B cell (primary cell): ENCODE measurements at regions not wholly inside any gene's neighbourhood (a gene's known extent, or its start where the extent isn't known, plus 50 kb on each side); places are given as distances from the start of the nearest gene placed in this dataset.

Experiments
- ATAC-seq: fragments of 200-7000 bp; cut with Tn5 transposase; one replicate; pipeline ENCODE4 v1.10.0; 2021; ENCODE audit warnings: low read depth, mild to moderate bottlenecking, moderate number of reproducible peaks, moderate library complexity
- CTCF ChIA-PET: fragments of 350-600 bp; sonication (Branson Sonifier 250); formaldehyde crosslinking; loops from one replicate; lab custom pipeline; 2021; ENCODE audit warnings: antibody characterized with exemption, inconsistent platforms; lab: Charles Lee
- POLR2A ChIA-PET: fragments of 350-600 bp; sonication (Branson Sonifier 250); formaldehyde crosslinking; loops from one replicate; lab custom pipeline; 2021; ENCODE audit warnings: antibody characterized with exemption; lab: Charles Lee
- DNase-seq: peaks from one replicate; pipeline ENCODE4 v3.0.0; 2013
- H2AFZ ChIP-seq: 2 replicates; pipeline ENCODE4 v1.6.1; 2012; ENCODE audit warnings: mild to moderate bottlenecking, low read depth, low read length; ENCODE audit not compliant: insufficient read depth, poor library complexity, severe bottlenecking
- H3K27ac ChIP-seq, 2 donors: 1 replicate in 1 of 2; 2 replicates in 1 of 2; pipeline ENCODE4 v1.5.1; 2012 to 2013; ENCODE audit warnings: low read length in 2 of 2, mild to moderate bottlenecking in 2 of 2, moderate library complexity in 1 of 2
- H3K27me3 ChIP-seq, 4 experiments: fragments of 200-600 bp in 1 of 4; sonication (generic) in 1 of 4; replicated peaks in 1 of 4; 1 replicate in 2 of 4; 2 replicates in 2 of 4; pipeline versions ENCODE4 v1.6.1 to v1.7.0; 2013 to 2016; ENCODE audit warnings: low read length in 3 of 4, mild to moderate bottlenecking in 2 of 4, mixed read lengths in 1 of 4, moderate library complexity in 1 of 4; ENCODE audit not compliant: insufficient read depth in 4 of 4, control insufficient read depth in 3 of 4; ENCODE audit errors: control extremely low read depth in 1 of 4
- H3K36me3 ChIP-seq, 2 experiments: replicated peaks in 1 of 2; 1 replicate in 1 of 2; 2 replicates in 1 of 2; pipeline versions ENCODE4 v1.6.1 to v1.7.1; 2013; ENCODE audit warnings: low read length in 1 of 2; ENCODE audit not compliant: insufficient read depth in 2 of 2, control insufficient read depth in 1 of 2; ENCODE audit errors: control extremely low read depth in 1 of 2, extremely low read depth in 1 of 2
- H3K4me1 ChIP-seq, 2 donors: fragments of 200-600 bp in 1 of 2; sonication (generic) in 1 of 2; 1 replicate in 1 of 2; 2 replicates in 1 of 2; pipeline versions ENCODE4 v1.5.1 to v1.6.1; 2013 to 2017; ENCODE audit warnings: low read length in 2 of 2; ENCODE audit not compliant: control insufficient read depth in 2 of 2, insufficient read depth in 2 of 2
- H3K4me2 ChIP-seq: replicated peaks from 2 replicates; pipeline ENCODE3; 2012; ENCODE audit warnings: mild to moderate bottlenecking, low read depth, low read length; ENCODE audit not compliant: poor library complexity, severe bottlenecking
- H3K4me3 ChIP-seq, 5 experiments: fragments of 200-600 bp in 1 of 5; sonication (generic) in 1 of 5; 1 replicate in 3 of 5; 2 replicates in 2 of 5; pipeline versions ENCODE4 v1.5.1 to v1.7.0; 2011 to 2016; ENCODE audit warnings: low read length in 4 of 5, mild to moderate bottlenecking in 4 of 5, low read depth in 2 of 5, control low read depth in 1 of 5, moderate library complexity in 1 of 5; ENCODE audit not compliant: insufficient read depth in 1 of 5; ENCODE audit errors: control extremely low read depth in 1 of 5, extremely low read depth in 1 of 5
- H3K79me2 ChIP-seq: fragments of 200-600 bp; sonication (generic); one replicate; pipeline ENCODE4 v1.6.0; 2016; ENCODE audit warnings: low read length; ENCODE audit not compliant: control insufficient read depth, insufficient read depth
- H3K9ac ChIP-seq: fragments of 200-600 bp; sonication (generic); 2 replicates; pipeline ENCODE4 v1.6.1; 2017; ENCODE audit warnings: mild to moderate bottlenecking, low read length, moderate library complexity
- H3K9me3 ChIP-seq, 3 donors: one replicate each; pipeline versions ENCODE4 v1.6.1 to v1.7.1; 2013; ENCODE audit warnings: low read length in 2 of 3; ENCODE audit not compliant: control insufficient read depth in 2 of 3, insufficient read depth in 1 of 3; ENCODE audit errors: control extremely low read depth in 1 of 3
- H4K20me1 ChIP-seq: 2 replicates; pipeline ENCODE4 v1.6.0; 2012; ENCODE audit warnings: mild to moderate bottlenecking, low read length; ENCODE audit not compliant: insufficient read depth, control insufficient read depth, poor library complexity, severe bottlenecking
- H3K27ac Mint-ChIP-seq: one replicate; pipeline ENCODE4 v1.8.0; 2021; ENCODE audit warnings: mixed read lengths
- H3K27me3 Mint-ChIP-seq: one replicate; pipeline ENCODE4 v1.8.0; 2021; ENCODE audit warnings: mixed read lengths
- H3K4me1 Mint-ChIP-seq: one replicate; pipeline ENCODE4 v1.8.0; 2021; ENCODE audit warnings: mixed read lengths
- H3K4me3 Mint-ChIP-seq: one replicate; pipeline ENCODE4 v1.8.0; 2021; ENCODE audit warnings: mixed read lengths
- H3K9me3 Mint-ChIP-seq: one replicate; pipeline ENCODE4 v1.8.0; 2022; ENCODE audit warnings: mixed read lengths; ENCODE audit not compliant: insufficient read depth
- CTCF ChIP-seq: fragments of 200-600 bp; IDR thresholded peaks from one replicate; pipeline ENCODE4 v1.8.0; 2022; ENCODE audit warnings: antibody characterized with exemption, mild to moderate bottlenecking
- EZH2 ChIP-seq: IDR thresholded peaks from 2 replicates; pipeline ENCODE4 v1.6.1; 2012; ENCODE audit warnings: borderline replicate concordance, low read depth, mild to moderate bottlenecking, moderate library complexity, low read length; ENCODE audit not compliant: insufficient read depth, poor library complexity, severe bottlenecking
- WGBS: methylation state at CpG from one replicate; pipeline ENCODE4 v1.1.5; 2013; ENCODE audit warnings: missing lambda C conversion rate; ENCODE audit not compliant: insufficient coverage; 5-methylcytosine and 5-hydroxymethylcytosine counted together
- intact Hi-C: fragments of 100-400 bp; cut with micrococcal nuclease; formaldehyde crosslinking; loops from one replicate; pipeline ENCODE4 v1.10.0; 2022

GRCh38 chr3:107238787-107239186 is 138.5 kb upstream of the CCDC54 start:
- peaks cover 0 to 2% (median 0%) of the 10 kb centered on the region in 4 experiments for H3K27me3 ChIP-seq
- H3K9me3 ChIP-seq: no peaks in the 10 kb centered on the region
- CTCF ChIA-PET: interaction anchor here (1.2 to 3.0 kb wide), 5 partner anchors 9 to 1315 kb away, joined by 3 to 13 read pairs (median 4); no protein-coding TSS in a partner anchor
- DNase-seq (no peak), ATAC-seq (no peak)
- H4K20me1 ChIP-seq: no peaks in the 10 kb centered on the region
- H3K4me1 ChIP-seq: peaks cover 10 to 20% of the 10 kb centered on the region in 2 donors
- H3K4me3 ChIP-seq: no peak overlapping the region
- H3K36me3 ChIP-seq: no peaks in the 10 kb centered on the region
- H3K9ac ChIP-seq: no peak overlapping the region
- no peak for TF ChIP-seq EZH2
- TF ChIP-seq CTCF: no peak
- H3K4me2 ChIP-seq: no peak overlapping the region
- no peak overlapping the region for H3K4me3 Mint-ChIP-seq
- no peaks in the 10 kb centered on the region for H3K9me3 Mint-ChIP-seq
- intact Hi-C loops: loop anchor here (5.0 kb wide), 2 partner anchors 449 to 609 kb away; no protein-coding TSS in a partner anchor
- H2AFZ ChIP-seq: no peak overlapping the region
- H3K27ac ChIP-seq: no peak overlapping the region
- no CpG with 5 or more reads among the region's 2 CpGs for WGBS
- H3K79me2 ChIP-seq: no peaks in the 10 kb centered on the region
- H3K27me3 Mint-ChIP-seq: peaks cover 4% of the 10 kb centered on the region
- peaks cover 23% of the 10 kb centered on the region for H3K4me1 Mint-ChIP-seq
- POLR2A ChIA-PET: no interaction called here
- no peak overlapping the region for H3K27ac Mint-ChIP-seq

DNA sequence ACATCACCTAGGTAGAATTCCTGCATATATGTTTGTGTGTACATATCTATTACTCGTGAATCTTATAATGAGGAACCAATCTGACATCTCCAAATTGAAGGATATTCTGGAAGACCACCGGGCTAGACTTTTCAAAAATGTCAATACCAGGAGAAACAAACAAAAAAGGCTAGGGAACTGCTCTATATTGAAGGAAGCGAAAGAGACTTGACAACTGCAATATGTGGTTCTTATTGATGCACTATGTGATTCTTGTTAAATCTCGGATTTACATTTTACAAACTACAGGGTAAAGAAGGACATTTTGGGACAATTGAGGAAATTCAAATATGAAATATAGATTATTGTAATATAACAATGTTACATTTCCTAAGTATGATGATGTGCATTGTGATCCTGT is 137.5 kb upstream of the CCDC54 start:
- POLR2A ChIA-PET: no interaction called here
- Histone ChIP-seq H3K4me2 (peak overlapping the region; percentile 81), H3K4me1 (peaks cover 10 to 20% of the 10 kb centered on the region in 2 donors), H3K79me2 (no peaks in the 10 kb centered on the region), H3K9me3 (no peaks in the 10 kb centered on the region), H3K27ac (no peak overlapping the region), H3K9ac (no peak overlapping the region), H3K27me3 (peaks cover 0 to 2% (median 0%) of the 10 kb centered on the region in 4 experiments), H3K4me3 (no peak overlapping the region), H3K36me3 (no peaks in the 10 kb centered on the region), H4K20me1 (no peaks in the 10 kb centered on the region), H2AFZ (peak overlapping the region; percentile 81)
- ATAC-seq: no peak
- intact Hi-C loops: loop anchor here (1.0 to 5.0 kb wide), 4 partner anchors 182 to 608 kb away; partner anchors contain the start of gene BBX
- H3K27ac Mint-ChIP-seq: no peak overlapping the region
- H3K9me3 Mint-ChIP-seq: no peaks in the 10 kb centered on the region
- no CpG with 5 or more reads among the region's 4 CpGs for WGBS
- CTCF ChIA-PET: interaction anchor here (1.2 to 1.9 kb wide), 2 partner anchors 501 to 1312 kb away, joined by 4 to 5 read pairs; no protein-coding TSS in a partner anchor
- H3K4me1 Mint-ChIP-seq: peaks cover 23% of the 10 kb centered on the region
- peaks cover 4% of the 10 kb centered on the region for H3K27me3 Mint-ChIP-seq
- no peak for DNase-seq
- H3K4me3 Mint-ChIP-seq: peak overlapping the region; percentile 76
- TF ChIP-seq CTCF (no peak), EZH2 (no peak)
